HG02970 (cell line): ENCODE measurements at regions not wholly inside any gene's neighbourhood (a gene's known extent, or its start where the extent isn't known, plus 50 kb on each side); places are given as distances from the start of the nearest gene placed in this dataset.

Source experiments
- ATAC-seq: cut with Tn5 transposase; IDR thresholded peaks from one replicate; pipeline ENCODE4 v1.9.1; 2021; ENCODE audit warnings: mild to moderate bottlenecking, moderate library complexity, moderate number of reproducible peaks; ENCODE audit not compliant: unreplicated experiment, low FRiP score

DNA sequence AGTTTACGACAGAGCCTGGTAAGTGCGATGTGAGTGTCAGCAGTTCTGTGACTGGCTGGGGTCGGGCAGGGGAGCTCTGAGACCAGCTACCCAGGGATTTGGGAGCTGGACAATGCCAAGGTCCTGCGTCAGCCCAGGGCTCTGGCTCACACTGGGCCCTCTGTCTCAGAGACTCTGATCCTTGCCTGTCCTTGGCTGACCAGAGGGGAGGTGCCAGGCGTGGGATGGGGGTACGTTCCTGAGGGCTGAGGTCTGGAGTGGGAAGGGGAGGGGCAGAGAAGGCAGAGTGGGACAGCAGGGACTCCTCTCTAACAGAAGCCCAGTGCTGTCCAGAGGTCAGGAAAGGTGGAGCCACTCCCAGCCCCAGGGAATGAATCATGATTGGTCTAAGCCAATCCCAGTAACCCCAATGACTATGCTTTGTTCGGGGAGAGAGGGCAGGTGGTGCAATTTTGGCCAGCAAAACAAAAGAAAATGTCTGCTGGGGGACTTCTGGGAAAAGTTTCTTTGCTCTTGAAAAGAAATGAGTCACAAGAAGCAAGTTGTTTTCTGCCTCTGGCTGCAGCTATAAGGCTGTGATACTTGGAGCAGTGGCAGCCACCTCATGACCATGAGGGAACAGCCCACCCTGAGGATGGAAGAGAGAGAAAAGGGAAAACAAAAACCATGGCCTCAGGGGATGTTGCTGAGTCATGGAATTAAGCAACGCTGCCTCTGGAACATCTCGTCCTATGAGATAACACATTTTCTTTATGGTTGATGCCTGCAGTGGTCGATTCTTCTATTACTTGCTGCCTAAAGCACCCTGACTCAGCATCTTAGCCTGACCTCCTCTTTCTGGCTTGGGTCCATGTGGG lies 108.3 kb downstream of the CHST1 start:
- ATAC-seq: no peak

- ATAC-seq: no peak
These were observed 111.0 kb downstream of the CHST1 start for GRCh38 chr11:45554230-45554967.

- no peak for ATAC-seq
These were observed 112.0 kb downstream of the CHST1 start for GRCh38 chr11:45553383-45553936.

DNA sequence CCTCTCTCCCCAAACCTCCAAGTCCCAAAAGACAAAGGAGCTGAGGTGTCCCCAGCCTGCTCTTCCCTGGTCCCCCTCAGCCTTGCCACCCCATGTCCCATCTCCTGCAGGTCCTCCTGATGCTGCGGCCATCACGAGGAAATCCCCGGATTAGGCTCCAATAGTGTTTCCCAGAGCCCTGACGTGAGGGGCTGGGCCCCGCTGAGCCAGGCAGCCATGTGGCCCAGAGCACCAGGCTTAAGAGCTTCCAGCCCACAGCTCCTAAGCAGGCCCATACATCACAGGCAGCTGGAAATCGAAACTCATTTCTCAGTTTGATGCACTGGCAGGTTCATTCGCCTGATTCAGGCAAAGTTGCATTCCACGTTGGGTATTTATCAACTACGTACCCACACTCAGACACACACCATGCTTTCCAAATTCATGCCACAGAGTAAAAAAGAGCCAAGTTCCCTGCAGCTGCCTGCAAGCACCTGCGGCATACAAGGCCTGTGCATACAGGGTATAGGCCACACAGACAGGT lies 114.2 kb downstream of the CHST1 start:
- ATAC-seq: no peak

DNA sequence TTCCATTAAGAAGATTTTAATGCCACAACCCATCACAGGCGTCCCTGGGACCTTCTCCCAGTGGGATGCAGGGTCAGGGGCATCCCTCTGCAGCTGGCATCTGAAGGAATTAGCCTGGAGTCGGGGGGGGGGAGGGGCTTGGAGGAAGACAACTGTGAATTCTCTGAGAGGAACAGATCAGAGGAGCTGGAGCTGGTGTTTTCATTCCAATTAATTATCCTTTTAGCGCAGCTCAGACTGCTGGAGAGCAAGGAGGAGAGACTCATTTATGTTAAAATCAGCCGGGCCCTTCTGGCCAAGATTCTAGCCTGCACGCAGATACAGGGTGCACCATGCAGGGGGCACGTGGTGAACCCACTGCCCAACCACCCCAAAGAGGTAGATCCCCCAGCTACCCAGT lies 116.2 kb downstream of the CHST1 start:
- no peak for ATAC-seq

GRCh38 chr11:45546366-45546765 lies 119.1 kb downstream of the CHST1 start:
- no peak for ATAC-seq

DNA sequence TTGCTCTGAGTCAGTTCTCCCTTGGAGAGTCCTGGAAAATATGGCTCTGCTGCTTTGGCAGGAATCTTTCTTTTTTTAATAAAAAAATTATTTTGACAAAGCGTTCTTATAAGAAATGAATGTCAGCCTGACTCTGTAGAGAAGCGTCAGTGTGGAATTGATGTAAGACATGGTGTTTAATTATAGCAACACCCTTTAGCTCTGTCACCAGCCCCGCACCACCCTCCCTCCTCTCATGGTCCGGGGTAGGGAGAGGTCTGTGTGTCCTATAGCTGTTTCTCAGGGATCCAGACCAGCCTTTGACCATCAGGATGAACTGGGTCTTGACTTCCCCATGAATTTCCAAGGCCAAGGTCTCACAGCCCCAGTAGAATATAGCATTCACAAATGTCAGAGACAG lies 120.6 kb downstream of the CHST1 start:
- no peak for ATAC-seq

- ATAC-seq: no peak
These were observed 121.5 kb downstream of the CHST1 start for GRCh38 chr11:45543808-45544422.

DNA sequence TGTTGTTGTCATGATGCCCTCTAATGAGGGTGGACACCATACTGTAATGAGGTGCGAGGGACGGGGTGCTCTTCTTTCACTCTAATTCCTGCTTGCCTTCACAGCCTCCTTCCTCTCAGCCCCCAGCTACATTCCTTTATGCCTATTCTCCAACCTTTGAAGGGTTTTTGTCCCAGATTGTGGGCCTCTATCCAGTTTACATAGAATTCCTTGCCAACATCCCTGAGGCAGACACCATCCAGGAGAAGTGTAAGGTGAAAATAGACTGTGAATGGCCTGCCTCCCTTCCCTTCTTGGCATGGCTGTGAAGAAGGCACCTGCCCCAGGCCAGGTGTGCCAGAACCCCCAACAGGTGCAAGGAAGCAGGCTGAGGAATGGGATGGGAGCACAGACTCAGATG lies 122.3 kb downstream of the CHST1 start:
- ATAC-seq: no peak

- no peak for ATAC-seq
These were observed 123.6 kb downstream of the CHST1 start for GRCh38 chr11:45541693-45542434.

- ATAC-seq: no peak
These were observed 126.5 kb downstream of the CHST1 start for GRCh38 chr11:45538939-45539338.

GRCh38 chr11:45538363-45538762 lies 127.1 kb downstream of the CHST1 start:
- ATAC-seq: no peak

GRCh38 chr11:45537614-45538013 lies 127.8 kb downstream of the CHST1 start:
- no peak for ATAC-seq

DNA sequence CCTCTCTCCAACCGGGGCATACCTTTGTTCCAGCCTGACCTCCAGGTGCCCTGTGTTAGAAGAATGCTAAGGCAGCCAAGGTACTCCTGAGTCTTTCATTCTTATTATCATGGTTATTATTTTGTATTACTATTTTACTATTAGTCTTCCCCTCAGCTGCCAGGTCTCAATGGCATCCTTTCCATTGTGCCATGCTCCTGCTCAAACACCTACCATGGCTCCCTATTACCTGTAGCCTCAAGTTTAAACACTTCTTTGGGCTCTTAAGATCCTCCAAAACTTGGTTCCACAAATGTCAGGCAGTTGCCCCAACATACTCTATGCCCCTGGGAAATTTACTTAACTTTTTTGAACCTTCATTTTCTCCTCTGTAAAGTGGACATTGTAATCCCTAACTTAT lies 130.4 kb downstream of the CHST1 start:
- no peak for ATAC-seq

- ATAC-seq: no peak
These were observed 131.3 kb downstream of the CHST1 start for GRCh38 chr11:45534132-45534531.

DNA sequence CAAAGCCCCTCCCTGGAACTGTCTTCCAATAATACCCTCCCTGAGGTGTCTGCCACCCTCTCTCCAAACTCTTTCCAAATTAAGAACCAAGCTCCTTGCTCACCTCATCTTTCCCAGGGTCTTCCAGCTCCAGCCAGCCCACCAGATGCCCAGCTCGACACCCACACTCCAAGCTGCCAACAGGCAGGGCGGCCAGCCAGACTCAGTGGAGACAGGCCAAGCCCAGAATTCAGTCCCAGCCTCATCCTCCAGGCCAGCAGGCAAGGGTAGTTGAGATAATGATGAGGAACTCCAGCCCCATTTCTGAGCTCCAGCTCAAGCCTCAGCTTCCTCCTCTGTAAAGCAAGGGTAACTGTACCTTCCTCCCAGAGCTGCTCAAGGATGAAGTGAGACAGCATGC lies 132.9 kb downstream of the CHST1 start:
- no peak for ATAC-seq

- no peak for ATAC-seq
These were observed 134.6 kb downstream of the CHST1 start for GRCh38 chr11:45530776-45531175.

- no peak for ATAC-seq
These were observed 135.3 kb downstream of the CHST1 start for GRCh38 chr11:45530111-45530510.

DNA sequence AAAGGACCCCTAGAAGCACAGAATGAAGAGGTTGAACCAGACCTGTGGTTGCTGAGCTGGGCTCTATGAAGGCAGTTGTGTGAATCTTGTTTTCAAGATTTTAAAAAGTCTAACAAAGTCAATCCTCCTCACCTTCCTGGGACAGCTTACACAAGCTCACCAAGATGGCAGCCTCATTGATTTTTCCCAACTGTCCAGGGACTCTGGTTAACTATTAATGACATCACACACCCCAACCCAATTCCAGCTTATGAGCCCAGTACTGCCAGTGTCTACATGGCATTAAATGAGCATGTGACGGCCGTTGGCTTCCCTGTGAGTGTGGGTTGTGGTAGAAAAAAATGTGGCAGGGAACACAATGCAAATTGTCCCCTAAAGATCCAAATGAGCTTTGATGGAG lies 137.0 kb downstream of the CHST1 start:
- ATAC-seq: no peak

DNA sequence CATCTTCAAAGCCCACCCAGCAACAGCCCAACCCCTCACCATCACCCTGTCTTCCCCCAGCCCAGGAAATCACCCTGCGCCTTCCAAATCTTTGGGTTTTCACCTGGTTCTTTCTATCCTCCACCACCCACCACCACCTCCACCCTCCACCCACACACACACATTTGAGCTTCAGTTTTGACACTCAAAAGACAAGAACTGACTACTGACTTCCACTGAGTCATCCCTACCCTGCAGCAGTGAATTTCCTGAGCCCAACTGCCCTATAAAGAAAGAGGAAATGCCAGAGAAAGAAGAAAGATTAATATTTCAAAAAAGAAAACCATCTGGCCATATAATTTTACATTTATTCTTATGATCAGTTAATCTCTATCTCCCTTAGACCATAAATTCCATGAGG lies 137.5 kb downstream of the CHST1 start:
- ATAC-seq: no peak
